Amniotic stem cell (primary cell): ENCODE measurements at regions not wholly inside any gene's neighbourhood (a gene's known extent, or its start where the extent isn't known, plus 50 kb on each side); places are given as distances from the start of the nearest gene placed in this dataset.

Experiments used
- DNase-seq: peaks from one replicate; lab custom pipeline; 2025; lab: John Stamatoyannopoulos, UW

- no peak for DNase-seq
These were observed 557.5 kb upstream of the GOLIM4 start for GRCh38 chr3:168653255-168653654.

GRCh38 chr3:168648321-168648720 is 552.6 kb upstream of the GOLIM4 start:
- no peak for DNase-seq

- DNase-seq = no peak
These were observed 551.9 kb upstream of the GOLIM4 start for GRCh38 chr3:168647582-168647981.

GRCh38 chr3:168645180-168645579 is 549.5 kb upstream of the GOLIM4 start:
- no peak for DNase-seq

GRCh38 chr3:168628549-168628948 is 532.8 kb upstream of the GOLIM4 start:
- no peak for DNase-seq

GRCh38 chr3:168625477-168625876 is 529.8 kb upstream of the GOLIM4 start:
- DNase-seq = no peak

GRCh38 chr3:168624892-168625448 is 529.2 kb upstream of the GOLIM4 start:
- no peak for DNase-seq

- no peak for DNase-seq
These were observed 528.5 kb upstream of the GOLIM4 start for GRCh38 chr3:168624195-168624594.

GRCh38 chr3:168622795-168623194 is 527.1 kb upstream of the GOLIM4 start:
- DNase-seq = no peak

- no peak for DNase-seq
These were observed 525.1 kb upstream of the GOLIM4 start for GRCh38 chr3:168620854-168621253.

- no peak for DNase-seq
These were observed 523.2 kb upstream of the GOLIM4 start for GRCh38 chr3:168618827-168619470.

GRCh38 chr3:168617658-168618057 is 521.9 kb upstream of the GOLIM4 start:
- DNase-seq = no peak

- no peak for DNase-seq
These were observed 521.2 kb upstream of the GOLIM4 start for GRCh38 chr3:168616915-168617314.

GRCh38 chr3:168615493-168616020 is 519.8 kb upstream of the GOLIM4 start:
- DNase-seq = no peak

GRCh38 chr3:168613151-168613550 is 517.4 kb upstream of the GOLIM4 start:
- no peak for DNase-seq

- no peak for DNase-seq
These were observed 516.9 kb upstream of the GOLIM4 start for GRCh38 chr3:168612671-168613070.

- DNase-seq = no peak
These were observed 516.1 kb upstream of the GOLIM4 start for GRCh38 chr3:168611826-168612225.

GRCh38 chr3:168608926-168609325 is 513.2 kb upstream of the GOLIM4 start:
- no peak for DNase-seq

GRCh38 chr3:168604767-168605166 is 509.0 kb upstream of the GOLIM4 start:
- no peak for DNase-seq

- DNase-seq = no peak
These were observed 502.5 kb upstream of the GOLIM4 start for GRCh38 chr3:168598250-168598649.

- DNase-seq = no peak
These were observed 500.6 kb upstream of the GOLIM4 start for GRCh38 chr3:168596175-168596823.

GRCh38 chr3:168591587-168591986 is 495.9 kb upstream of the GOLIM4 start:
- DNase-seq = no peak

- DNase-seq = no peak
These were observed 493.7 kb upstream of the GOLIM4 start for GRCh38 chr3:168589376-168589775.
